ENCODE measurements at regions not wholly inside any gene's neighbourhood (a gene's known extent, or its start where the extent isn't known, plus 50 kb on each side); places are given as distances from the start of the nearest gene placed in this dataset.

DNA sequence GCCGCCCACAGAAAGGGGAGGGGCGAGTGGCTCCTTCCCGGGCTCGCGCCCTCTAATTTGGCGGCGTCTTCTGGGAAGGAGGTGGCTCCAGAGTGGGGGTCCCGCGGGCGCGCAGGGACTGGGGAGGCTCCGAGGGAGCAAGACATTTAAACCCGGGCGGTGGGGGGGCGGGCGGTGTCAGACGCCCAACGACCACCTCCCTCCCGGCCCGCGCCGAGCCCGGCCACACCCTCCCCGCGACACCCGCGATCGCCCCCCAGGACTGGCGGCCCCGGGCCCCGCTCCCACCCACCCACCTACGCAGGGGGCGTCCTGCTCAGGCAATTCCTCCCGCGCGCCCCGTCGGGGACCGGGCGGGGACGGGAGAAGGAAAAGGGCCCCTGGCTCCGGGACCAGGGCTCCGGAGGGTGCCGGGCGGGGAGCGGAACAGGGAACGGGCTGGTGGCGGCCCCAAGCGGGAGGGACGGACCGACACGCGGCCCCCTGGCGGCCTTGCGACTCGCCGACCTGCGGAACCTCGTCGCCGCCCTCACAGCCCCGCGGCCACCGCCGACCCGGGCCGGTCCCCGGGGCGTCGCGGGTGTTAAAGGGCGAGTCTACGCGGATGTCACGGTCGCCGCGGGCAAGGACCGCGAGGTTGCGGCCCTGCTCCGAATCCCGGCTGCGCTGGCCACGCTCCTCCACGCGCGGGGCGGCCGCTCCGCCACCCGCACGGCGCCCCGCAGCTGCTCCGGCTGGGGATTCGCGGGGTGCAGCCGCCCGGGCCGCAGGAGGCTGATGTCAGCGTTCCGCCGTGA, 94.0 kb upstream of the FMN2 start:
- TF ChIP-seq, protein P1, sequence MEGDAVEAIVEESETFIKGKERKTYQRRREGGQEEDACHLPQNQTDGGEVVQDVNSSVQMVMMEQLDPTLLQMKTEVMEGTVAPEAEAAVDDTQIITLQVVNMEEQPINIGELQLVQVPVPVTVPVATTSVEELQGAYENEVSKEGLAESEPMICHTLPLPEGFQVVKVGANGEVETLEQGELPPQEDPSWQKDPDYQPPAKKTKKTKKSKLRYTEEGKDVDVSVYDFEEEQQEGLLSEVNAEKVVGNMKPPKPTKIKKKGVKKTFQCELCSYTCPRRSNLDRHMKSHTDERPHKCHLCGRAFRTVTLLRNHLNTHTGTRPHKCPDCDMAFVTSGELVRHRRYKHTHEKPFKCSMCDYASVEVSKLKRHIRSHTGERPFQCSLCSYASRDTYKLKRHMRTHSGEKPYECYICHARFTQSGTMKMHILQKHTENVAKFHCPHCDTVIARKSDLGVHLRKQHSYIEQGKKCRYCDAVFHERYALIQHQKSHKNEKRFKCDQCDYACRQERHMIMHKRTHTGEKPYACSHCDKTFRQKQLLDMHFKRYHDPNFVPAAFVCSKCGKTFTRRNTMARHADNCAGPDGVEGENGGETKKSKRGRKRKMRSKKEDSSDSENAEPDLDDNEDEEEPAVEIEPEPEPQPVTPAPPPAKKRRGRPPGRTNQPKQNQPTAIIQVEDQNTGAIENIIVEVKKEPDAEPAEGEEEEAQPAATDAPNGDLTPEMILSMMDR (conservative IDR thresholded peaks at IDR 0.05): no peak
- TF ChIP-seq EZH2 (IDR thresholded peaks at IDR 0.05; ENCODE audit: low read depth): no peak

Data from PC-9 (cell line).